CD8-positive, alpha-beta memory T cell (primary cell): ENCODE measurements at regions not wholly inside any gene's neighbourhood (a gene's known extent, or its start where the extent isn't known, plus 50 kb on each side); places are given as distances from the start of the nearest gene placed in this dataset.

Source experiments
- CTCF ChIA-PET: fragments of 350-600 bp; sonication (Branson Sonifier 250); formaldehyde crosslinking; loops from one replicate; lab custom pipeline; 2021; ENCODE audit warnings: antibody characterized with exemption; lab: Charles Lee
- POLR2A ChIA-PET: fragments of 350-600 bp; sonication (Branson Sonifier 250); formaldehyde crosslinking; loops from one replicate; lab custom pipeline; 2021; ENCODE audit warnings: antibody characterized with exemption; lab: Charles Lee
- DNase-seq, 5 donors: peaks; one replicate each; pipeline versions ENCODE4 v3.0.0 to v3.0.0-alpha.2; 2020 to 2022; ENCODE audit warnings: mixed read lengths in 1 of 5
- H3K27ac ChIP-seq: one replicate; pipeline ENCODE4 v1.7.0; 2013; ENCODE audit warnings: low read depth, mild to moderate bottlenecking, low read length, moderate library complexity
- H3K27me3 ChIP-seq: 2 replicates; pipeline ENCODE4 v1.7.0; 2013; ENCODE audit warnings: low read length, mild to moderate bottlenecking; ENCODE audit not compliant: insufficient read depth, poor library complexity, severe bottlenecking
- H3K36me3 ChIP-seq: 2 replicates; pipeline ENCODE4 v1.7.0; 2013; ENCODE audit warnings: mild to moderate bottlenecking, low read length, moderate library complexity; ENCODE audit not compliant: insufficient read depth
- H3K4me1 ChIP-seq: 2 replicates; pipeline ENCODE4 v1.7.0; 2013; ENCODE audit warnings: mild to moderate bottlenecking, low read length, moderate library complexity; ENCODE audit not compliant: insufficient read depth
- H3K4me3 ChIP-seq: 2 replicates; pipeline ENCODE4 v1.7.0; 2013; ENCODE audit warnings: mild to moderate bottlenecking, low read length
- H3K9me3 ChIP-seq: 2 replicates; pipeline ENCODE4 v1.7.0; 2013; ENCODE audit warnings: mild to moderate bottlenecking, low read length
- H3K27ac Mint-ChIP-seq, 8 donors: one replicate each; pipeline ENCODE4 v1.8.0; 2020 to 2021; ENCODE audit warnings: mixed read lengths in 8 of 8, mild to moderate bottlenecking in 6 of 8, inconsistent platforms in 3 of 8, moderate library complexity in 3 of 8
- H3K27me3 Mint-ChIP-seq, 2 donors: one replicate each; pipeline ENCODE4 v1.8.0; 2020 to 2021; ENCODE audit warnings: mixed read lengths in 2 of 2, mild to moderate bottlenecking in 1 of 2, moderate library complexity in 1 of 2
- H3K36me3 Mint-ChIP-seq, 3 donors: one replicate each; pipeline ENCODE4 v1.8.0; 2020 to 2021; ENCODE audit warnings: mixed read lengths in 3 of 3, inconsistent platforms in 1 of 3, mild to moderate bottlenecking in 1 of 3
- H3K4me1 Mint-ChIP-seq, 3 donors: one replicate each; pipeline ENCODE4 v1.8.0; 2020 to 2021; ENCODE audit warnings: mixed read lengths in 3 of 3, inconsistent platforms in 1 of 3, mild to moderate bottlenecking in 1 of 3
- H3K4me3 Mint-ChIP-seq, 7 donors: one replicate each; pipeline ENCODE4 v1.8.0; 2020 to 2021; ENCODE audit warnings: mixed read lengths in 7 of 7, mild to moderate bottlenecking in 6 of 7, moderate library complexity in 4 of 7, inconsistent platforms in 2 of 7
- H3K9me3 Mint-ChIP-seq, 5 donors: one replicate each; pipeline ENCODE4 v1.8.0; 2020 to 2022; ENCODE audit warnings: mixed read lengths in 5 of 5, mild to moderate bottlenecking in 3 of 5, moderate library complexity in 2 of 5, inconsistent platforms in 1 of 5

DNA sequence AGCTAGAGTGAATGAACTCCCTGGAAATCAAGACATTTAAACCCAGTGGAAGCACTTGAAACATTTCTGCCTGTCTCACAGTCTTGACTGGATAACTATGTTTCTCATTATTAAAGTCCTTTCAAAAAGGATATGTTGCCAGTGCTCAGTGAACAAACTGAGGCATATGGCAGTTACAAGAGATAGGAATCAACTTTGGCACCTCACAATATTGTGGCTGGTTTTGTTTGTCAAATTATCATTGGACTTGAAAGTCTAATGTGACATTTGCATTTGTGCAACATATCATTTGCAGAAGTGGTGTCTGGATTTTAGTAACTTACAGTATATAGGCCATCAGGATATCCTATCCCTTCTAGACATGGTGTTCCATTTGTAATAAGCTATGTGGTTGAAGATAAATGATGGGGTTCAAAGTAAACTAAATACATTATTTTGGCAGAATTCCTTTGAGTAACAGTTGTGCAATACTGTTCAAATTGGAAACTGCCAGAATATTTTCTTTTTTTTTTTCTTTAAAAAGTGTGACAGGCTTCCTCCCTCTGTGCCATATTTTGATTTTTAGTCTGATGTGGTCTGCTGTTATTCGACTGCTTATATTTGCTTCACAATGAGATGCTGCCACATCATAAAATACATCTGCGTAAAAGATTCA, 927.7 kb downstream of the FLRT2 start:
- H3K36me3 ChIP-seq = no peaks in the 10 kb centered on the region
- H3K4me3 Mint-ChIP-seq = no peak overlapping the region
- CTCF ChIA-PET = no interaction called here
- H3K36me3 Mint-ChIP-seq = no peaks in the 10 kb centered on the region
- no peaks in the 10 kb centered on the region for H3K9me3 ChIP-seq
- no peaks in the 10 kb centered on the region for H3K4me1 ChIP-seq
- H3K27me3 ChIP-seq = no peaks in the 10 kb centered on the region
- no peak overlapping the region for H3K27ac Mint-ChIP-seq
- no peak overlapping the region for H3K4me3 ChIP-seq
- peaks cover 0 to 29% (median 4%) of the 10 kb centered on the region in 5 donors for H3K9me3 Mint-ChIP-seq
- no peaks in the 10 kb centered on the region for H3K27me3 Mint-ChIP-seq
- peaks cover 0 to 7% (median 4%) of the 10 kb centered on the region in 3 donors for H3K4me1 Mint-ChIP-seq
- POLR2A ChIA-PET = no interaction called here
- H3K27ac ChIP-seq = no peak overlapping the region
- DNase-seq = no peak

DNA sequence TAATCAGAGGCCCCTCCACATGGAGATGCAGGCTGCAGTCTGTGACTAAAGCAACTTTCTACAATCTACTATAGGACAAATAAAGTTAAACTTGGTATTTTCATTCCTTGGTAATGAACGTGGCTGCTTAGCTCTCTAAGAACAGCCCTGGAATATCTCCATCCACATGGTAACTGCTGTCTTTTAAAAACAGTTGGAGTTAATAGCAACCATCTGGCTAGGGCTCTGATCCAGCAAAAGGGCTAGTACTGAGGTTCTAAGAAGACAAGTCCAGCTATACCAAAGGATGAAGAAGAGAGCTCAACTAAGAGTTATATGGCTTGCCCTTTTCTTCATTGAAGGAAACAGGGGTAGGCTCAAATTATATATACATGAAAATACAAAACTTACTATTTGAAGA, 920.1 kb downstream of the FLRT2 start:
- H3K4me3 Mint-ChIP-seq = no peak overlapping the region
- no peak for DNase-seq
- Histone ChIP-seq H3K4me1 (no peaks in the 10 kb centered on the region), H3K27me3 (no peaks in the 10 kb centered on the region), H3K4me3 (no peak overlapping the region), H3K27ac (no peak overlapping the region), H3K36me3 (no peaks in the 10 kb centered on the region), H3K9me3 (no peaks in the 10 kb centered on the region)
- H3K36me3 Mint-ChIP-seq = no peaks in the 10 kb centered on the region
- no peak overlapping the region for H3K27ac Mint-ChIP-seq
- peaks cover 0 to 1% of the 10 kb centered on the region in 2 donors for H3K27me3 Mint-ChIP-seq
- ChIA-PET POLR2A (no interaction called here), CTCF (no interaction called here)
- H3K9me3 Mint-ChIP-seq = peaks cover 0 to 13% (median 0%) of the 10 kb centered on the region in 5 donors
- H3K4me1 Mint-ChIP-seq = no peaks in the 10 kb centered on the region

DNA sequence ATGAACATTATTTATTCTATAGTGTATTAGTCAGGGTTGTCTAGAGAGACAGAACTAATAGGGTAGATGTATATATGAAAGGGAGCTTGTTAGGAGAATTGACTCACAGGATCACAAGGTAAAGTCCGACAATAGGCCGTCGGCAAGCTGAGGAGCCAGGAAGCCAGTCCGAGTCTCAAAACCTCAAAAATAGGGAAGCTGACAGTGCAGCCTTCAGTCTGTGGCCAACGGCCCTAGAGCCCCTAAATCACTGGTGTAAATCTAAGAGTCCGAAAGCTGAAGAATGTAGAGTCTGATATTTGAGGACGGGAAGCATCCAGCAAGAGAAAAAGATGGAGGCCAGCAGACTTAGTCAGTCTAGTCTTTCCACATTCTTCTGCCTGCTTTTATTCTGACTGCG, 912.2 kb downstream of the FLRT2 start:
- H3K9me3 ChIP-seq = no peaks in the 10 kb centered on the region
- CTCF ChIA-PET = no interaction called here
- POLR2A ChIA-PET = no interaction called here
- Mint-ChIP-seq H3K9me3 (peaks cover 0 to 3% (median 0%) of the 10 kb centered on the region in 5 donors), H3K4me3 (no peak overlapping the region), H3K27ac (no peak overlapping the region), H3K4me1 (no peaks in the 10 kb centered on the region), H3K36me3 (no peaks in the 10 kb centered on the region), H3K27me3 (no peaks in the 10 kb centered on the region)
- no peaks in the 10 kb centered on the region for H3K27me3 ChIP-seq
- no peak overlapping the region for H3K4me3 ChIP-seq
- no peaks in the 10 kb centered on the region for H3K4me1 ChIP-seq
- no peak overlapping the region for H3K27ac ChIP-seq
- no peak for DNase-seq
- H3K36me3 ChIP-seq = no peaks in the 10 kb centered on the region

DNA sequence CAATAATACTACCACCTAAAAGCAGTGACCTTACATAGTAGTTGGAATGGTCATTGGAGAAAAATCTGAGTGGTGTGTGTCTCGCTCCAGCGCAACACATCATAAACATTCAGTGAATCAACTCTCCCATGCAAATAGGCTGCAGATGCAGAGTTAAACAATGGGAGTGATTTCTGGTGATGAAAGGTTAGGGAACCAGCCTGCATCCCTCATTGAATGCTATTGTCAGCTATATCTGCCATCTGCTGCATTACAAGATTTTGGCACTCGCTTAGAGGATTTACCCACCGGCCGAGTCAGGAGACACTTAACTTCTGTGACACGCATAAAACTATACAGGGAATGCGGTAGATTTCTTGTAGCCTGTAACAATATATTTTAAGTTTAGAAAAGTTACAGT, 900.9 kb downstream of the FLRT2 start:
- no peaks in the 10 kb centered on the region for H3K36me3 Mint-ChIP-seq
- H3K27me3 Mint-ChIP-seq = no peaks in the 10 kb centered on the region

DNA sequence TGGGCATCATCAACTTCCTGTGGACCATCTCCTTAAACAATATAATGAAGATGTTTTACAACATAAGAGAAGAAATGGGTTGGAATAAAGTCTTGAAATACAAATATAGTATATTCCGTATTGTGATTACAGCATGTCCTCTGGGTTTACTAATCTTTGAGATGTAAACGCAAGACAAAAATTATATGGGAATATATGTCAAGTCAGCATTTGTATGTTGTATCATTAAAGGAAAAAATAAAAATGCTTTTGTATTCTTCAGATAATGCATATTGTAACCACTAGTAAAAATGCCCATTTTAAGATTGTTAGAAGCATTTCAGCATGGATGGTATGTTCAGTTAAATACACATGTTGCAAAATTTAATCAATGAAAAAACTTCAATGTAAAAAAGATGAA, 893.3 kb downstream of the FLRT2 start:
- ChIA-PET CTCF (no interaction called here), POLR2A (no interaction called here)
- Histone ChIP-seq H3K4me1 (no peaks in the 10 kb centered on the region), H3K27ac (no peak overlapping the region), H3K36me3 (no peaks in the 10 kb centered on the region), H3K27me3 (no peaks in the 10 kb centered on the region), H3K9me3 (no peaks in the 10 kb centered on the region), H3K4me3 (no peak overlapping the region)
- Mint-ChIP-seq H3K27me3 (peaks cover 0 to 2% of the 10 kb centered on the region in 2 donors), H3K36me3 (no peaks in the 10 kb centered on the region), H3K4me3 (no peak overlapping the region), H3K4me1 (no peaks in the 10 kb centered on the region), H3K27ac (no peak overlapping the region), H3K9me3 (peaks cover 1 to 14% (median 5%) of the 10 kb centered on the region in 5 donors)
- DNase-seq = no peak

More for the DNA sequence above, 900.9 kb downstream of the FLRT2 start:
- ChIA-PET CTCF (no interaction called here), POLR2A (no interaction called here)
- Mint-ChIP-seq H3K4me3 (peak overlapping the region in 1 of 7 donors; percentile 17), H3K27ac (no peak overlapping the region), H3K4me1 (peaks cover 0 to 5% (median 4%) of the 10 kb centered on the region in 3 donors), H3K9me3 (peaks cover 0 to 13% (median 3%) of the 10 kb centered on the region in 5 donors)
- H3K27ac ChIP-seq = no peak overlapping the region
- no peak overlapping the region for H3K4me3 ChIP-seq
- DNase-seq = no peak
- no peaks in the 10 kb centered on the region for H3K27me3 ChIP-seq
- no peaks in the 10 kb centered on the region for H3K36me3 ChIP-seq
- H3K9me3 ChIP-seq = no peaks in the 10 kb centered on the region
- no peaks in the 10 kb centered on the region for H3K4me1 ChIP-seq

DNA sequence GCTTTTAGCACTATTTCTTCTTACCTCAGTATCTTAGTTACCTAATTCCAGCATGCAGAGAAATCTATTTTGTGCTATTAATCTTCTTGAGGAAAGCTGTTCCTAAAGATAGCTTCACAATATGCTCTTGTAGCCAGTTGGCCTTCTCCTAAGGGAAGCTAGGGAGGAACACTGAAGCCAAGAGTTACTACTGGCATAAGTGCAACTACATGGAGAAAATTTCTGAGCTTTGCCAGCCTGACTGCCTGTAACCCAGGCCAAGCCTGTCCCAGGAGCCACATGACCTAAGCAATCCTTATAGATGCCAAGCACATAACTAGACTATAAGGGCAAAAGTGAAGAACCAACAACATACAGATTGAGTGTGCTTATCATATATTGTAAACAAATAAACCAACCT, 890.2 kb downstream of the FLRT2 start:
- no peak overlapping the region for H3K27ac Mint-ChIP-seq
- H3K36me3 Mint-ChIP-seq = no peaks in the 10 kb centered on the region
- Histone ChIP-seq H3K4me3 (no peak overlapping the region), H3K27me3 (no peaks in the 10 kb centered on the region), H3K36me3 (no peaks in the 10 kb centered on the region), H3K27ac (no peak overlapping the region), H3K4me1 (no peaks in the 10 kb centered on the region), H3K9me3 (no peaks in the 10 kb centered on the region)
- peaks cover 2 to 17% (median 7%) of the 10 kb centered on the region in 5 donors for H3K9me3 Mint-ChIP-seq
- no peak for DNase-seq
- ChIA-PET POLR2A (no interaction called here), CTCF (no interaction called here)
- H3K4me1 Mint-ChIP-seq = no peaks in the 10 kb centered on the region
- H3K4me3 Mint-ChIP-seq = no peak overlapping the region
- H3K27me3 Mint-ChIP-seq = peaks cover 0 to 2% of the 10 kb centered on the region in 2 donors

DNA sequence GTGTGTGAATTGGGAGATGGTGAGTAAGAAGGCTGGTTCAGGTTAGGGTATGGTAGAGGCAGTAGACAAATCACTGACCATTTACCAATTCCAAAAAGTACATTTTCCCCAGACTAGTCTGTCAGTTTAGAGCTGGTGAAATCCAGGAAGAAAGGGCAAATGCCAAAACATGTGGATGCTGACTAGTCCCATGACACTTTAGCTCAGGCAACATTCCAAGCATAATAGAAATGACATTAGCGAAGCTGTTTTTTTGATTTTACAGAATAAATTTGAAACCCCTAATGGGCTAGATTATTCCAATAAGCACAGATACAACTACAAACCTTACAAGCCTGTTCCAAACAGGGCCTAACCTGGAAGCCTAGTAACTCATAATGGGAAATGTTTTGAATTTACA, 884.2 kb downstream of the FLRT2 start:
- no peaks in the 10 kb centered on the region for H3K36me3 Mint-ChIP-seq
- Histone ChIP-seq H3K9me3 (no peaks in the 10 kb centered on the region), H3K4me3 (no peak overlapping the region), H3K4me1 (no peaks in the 10 kb centered on the region), H3K27me3 (no peaks in the 10 kb centered on the region), H3K27ac (no peak overlapping the region), H3K36me3 (no peaks in the 10 kb centered on the region)
- H3K9me3 Mint-ChIP-seq = peaks cover 2 to 21% (median 2%) of the 10 kb centered on the region in 5 donors
- no peak overlapping the region for H3K27ac Mint-ChIP-seq
- H3K4me3 Mint-ChIP-seq = no peak overlapping the region
- no peak for DNase-seq
- no peaks in the 10 kb centered on the region for H3K27me3 Mint-ChIP-seq
- POLR2A ChIA-PET = no interaction called here
- no peaks in the 10 kb centered on the region for H3K4me1 Mint-ChIP-seq
- CTCF ChIA-PET = no interaction called here

DNA sequence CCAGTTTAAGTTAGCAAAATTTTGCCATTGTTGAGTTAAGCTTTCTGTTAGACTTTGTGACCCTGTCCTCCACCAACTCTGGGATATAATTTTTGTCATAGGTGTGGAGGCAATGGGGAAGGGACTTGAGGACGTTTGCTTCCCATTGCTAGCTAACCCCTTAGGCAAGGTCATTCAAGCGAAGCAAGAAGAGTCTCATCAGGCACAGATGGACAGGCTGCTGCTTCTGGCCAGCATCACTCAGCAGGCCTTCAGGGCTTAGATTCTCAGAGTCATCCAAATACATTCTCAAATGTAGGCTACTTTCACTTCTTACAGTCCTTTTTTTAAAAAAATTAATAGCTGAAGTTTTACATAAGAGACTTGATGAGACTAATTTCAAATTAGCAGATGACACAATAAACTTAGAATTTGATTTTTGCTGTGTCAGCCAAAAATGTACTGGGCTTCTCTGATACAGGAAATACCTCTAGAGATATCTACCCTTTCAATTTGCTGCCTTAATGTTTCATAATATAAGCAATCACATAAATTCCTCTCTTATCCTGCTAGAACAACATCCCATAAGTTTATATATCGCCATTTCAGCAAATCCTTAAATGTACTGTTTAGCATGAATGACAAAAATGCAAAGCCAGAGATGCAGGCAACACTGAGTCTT, 875.2 kb downstream of the FLRT2 start:
- DNase-seq = no peak
- ChIA-PET POLR2A (no interaction called here), CTCF (no interaction called here)
- no peaks in the 10 kb centered on the region for H3K36me3 ChIP-seq
- Mint-ChIP-seq H3K9me3 (peaks cover 4 to 25% (median 8%) of the 10 kb centered on the region in 5 donors), H3K4me1 (no peaks in the 10 kb centered on the region), H3K36me3 (no peaks in the 10 kb centered on the region), H3K4me3 (no peak overlapping the region), H3K27ac (no peak overlapping the region), H3K27me3 (no peaks in the 10 kb centered on the region)
- no peaks in the 10 kb centered on the region for H3K9me3 ChIP-seq
- H3K4me1 ChIP-seq = no peaks in the 10 kb centered on the region
- no peak overlapping the region for H3K27ac ChIP-seq
- H3K27me3 ChIP-seq = no peaks in the 10 kb centered on the region
- H3K4me3 ChIP-seq = no peak overlapping the region
